Activated naive CD4-positive, alpha-beta T cell treated with anti-CD3 and anti-CD28 coated beads, Interleukin-2, amount 50 U/mL, for 16 hours (primary cell): ENCODE measurements at regions not wholly inside any gene's neighbourhood (a gene's known extent, or its start where the extent isn't known, plus 50 kb on each side); places are given as distances from the start of the nearest gene placed in this dataset.

Source experiments
- DNase-seq: peaks from one replicate; pipeline ENCODE4 v3.0.0-alpha.2; 2020

GRCh38 chr4:8773124-8773931 is 98.3 kb downstream of the HMX1 start:
- DNase-seq: peak; percentile 5

GRCh38 chr4:8772499-8773123 is 99.0 kb downstream of the HMX1 start:
- peak; percentile 2 for DNase-seq

DNA sequence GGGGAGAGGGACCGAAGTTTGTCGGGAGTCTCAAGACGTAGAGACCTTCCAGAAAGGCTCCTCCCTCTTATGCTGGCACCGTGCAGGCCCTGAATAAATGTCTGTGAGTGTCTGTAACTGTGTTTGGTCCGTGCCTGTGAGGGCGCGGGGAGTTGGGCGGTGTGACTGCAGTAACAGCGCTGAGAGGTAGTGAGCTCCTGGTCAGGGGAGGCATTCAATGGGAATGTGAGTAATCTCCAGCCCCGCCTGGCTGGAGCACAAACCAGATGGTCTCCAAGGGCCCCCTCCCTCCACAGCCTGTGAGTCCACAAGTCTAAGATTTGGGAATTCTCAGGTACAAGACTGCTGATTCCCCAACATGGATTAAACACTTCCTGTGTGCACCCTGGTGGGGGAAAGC is 100.0 kb downstream of the HMX1 start:
- no peak for DNase-seq

- peak; percentile 7 for DNase-seq
Measured at GRCh38 chr4:8771258-8771590, 100.4 kb downstream of the HMX1 start.

- DNase-seq: no peak
Measured at GRCh38 chr4:8770518-8771257, 101.0 kb downstream of the HMX1 start.

- DNase-seq: peak; percentile 8
Measured at GRCh38 chr4:8769645-8770517, 101.8 kb downstream of the HMX1 start.

GRCh38 chr4:8768357-8768999 is 103.2 kb downstream of the HMX1 start:
- DNase-seq: peak; percentile 5

DNA sequence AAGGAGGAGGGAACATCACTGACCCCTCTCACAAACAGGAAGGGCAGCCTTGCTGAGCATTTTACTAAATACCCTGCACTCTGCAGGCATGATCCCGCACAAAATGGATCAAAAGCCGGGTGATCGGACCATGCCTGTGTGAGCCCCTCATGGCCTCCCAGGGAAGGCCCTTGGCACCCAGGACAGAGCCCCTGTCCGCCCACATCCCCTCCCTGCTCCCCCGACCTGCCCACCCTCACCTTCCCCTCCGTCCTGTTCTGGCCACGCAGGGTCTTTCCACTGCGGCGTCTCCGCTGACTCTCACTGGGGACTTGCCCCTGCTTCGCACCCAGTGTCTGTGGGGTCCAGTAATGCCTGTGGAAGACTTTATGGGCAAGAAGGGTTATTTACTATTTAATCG is 105.0 kb downstream of the HMX1 start:
- DNase-seq: peak; percentile 5

DNA sequence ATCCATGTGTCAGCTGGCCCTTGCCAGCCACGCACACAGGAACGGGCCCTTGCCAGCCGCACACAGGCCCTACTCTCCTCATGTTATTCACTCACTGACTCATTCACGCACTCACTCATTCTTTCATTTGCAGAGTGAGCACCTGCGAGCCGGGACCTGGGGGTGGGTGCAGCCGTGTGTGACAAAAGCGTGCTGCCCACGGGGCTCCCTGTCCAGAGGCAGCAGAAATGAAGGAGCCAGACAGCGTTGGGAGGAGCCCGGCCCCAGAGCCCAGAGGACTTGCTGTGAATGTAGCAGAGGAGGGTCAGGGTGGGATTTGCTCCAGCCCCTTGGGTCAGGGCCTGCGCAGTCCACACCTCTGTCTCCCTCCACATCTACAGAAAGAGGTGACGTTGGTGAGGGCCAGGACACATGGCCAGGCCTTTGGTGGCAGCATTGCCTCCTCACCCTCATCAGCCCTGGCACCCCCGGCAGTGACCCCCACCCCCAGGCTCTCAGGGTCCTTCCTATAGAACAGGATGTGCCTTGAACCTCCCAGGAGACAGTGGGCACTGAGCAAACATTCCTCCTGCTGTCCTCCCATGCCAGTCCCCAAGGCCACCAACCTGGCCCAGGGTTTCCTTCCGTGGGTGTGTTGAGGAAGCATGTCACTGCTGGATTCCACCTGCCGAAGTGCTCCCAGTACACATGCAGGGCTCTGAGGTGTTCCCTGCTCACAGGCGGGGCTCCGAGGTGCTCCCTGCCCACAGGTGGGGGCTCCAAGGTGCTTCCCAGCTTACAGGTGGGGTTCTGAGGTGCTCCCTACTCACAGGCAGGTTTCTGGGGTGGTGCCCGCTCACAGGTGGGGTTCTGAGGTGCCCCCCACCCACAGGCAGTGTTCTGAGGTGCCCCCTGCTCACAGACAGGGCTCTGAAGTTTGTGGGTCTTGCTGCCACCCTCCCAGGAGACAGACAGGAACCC is 105.7 kb downstream of the HMX1 start:
- peak; percentile 5 for DNase-seq

- DNase-seq: peak; percentile 3
Measured at GRCh38 chr4:8765084-8765483, 106.6 kb downstream of the HMX1 start.

DNA sequence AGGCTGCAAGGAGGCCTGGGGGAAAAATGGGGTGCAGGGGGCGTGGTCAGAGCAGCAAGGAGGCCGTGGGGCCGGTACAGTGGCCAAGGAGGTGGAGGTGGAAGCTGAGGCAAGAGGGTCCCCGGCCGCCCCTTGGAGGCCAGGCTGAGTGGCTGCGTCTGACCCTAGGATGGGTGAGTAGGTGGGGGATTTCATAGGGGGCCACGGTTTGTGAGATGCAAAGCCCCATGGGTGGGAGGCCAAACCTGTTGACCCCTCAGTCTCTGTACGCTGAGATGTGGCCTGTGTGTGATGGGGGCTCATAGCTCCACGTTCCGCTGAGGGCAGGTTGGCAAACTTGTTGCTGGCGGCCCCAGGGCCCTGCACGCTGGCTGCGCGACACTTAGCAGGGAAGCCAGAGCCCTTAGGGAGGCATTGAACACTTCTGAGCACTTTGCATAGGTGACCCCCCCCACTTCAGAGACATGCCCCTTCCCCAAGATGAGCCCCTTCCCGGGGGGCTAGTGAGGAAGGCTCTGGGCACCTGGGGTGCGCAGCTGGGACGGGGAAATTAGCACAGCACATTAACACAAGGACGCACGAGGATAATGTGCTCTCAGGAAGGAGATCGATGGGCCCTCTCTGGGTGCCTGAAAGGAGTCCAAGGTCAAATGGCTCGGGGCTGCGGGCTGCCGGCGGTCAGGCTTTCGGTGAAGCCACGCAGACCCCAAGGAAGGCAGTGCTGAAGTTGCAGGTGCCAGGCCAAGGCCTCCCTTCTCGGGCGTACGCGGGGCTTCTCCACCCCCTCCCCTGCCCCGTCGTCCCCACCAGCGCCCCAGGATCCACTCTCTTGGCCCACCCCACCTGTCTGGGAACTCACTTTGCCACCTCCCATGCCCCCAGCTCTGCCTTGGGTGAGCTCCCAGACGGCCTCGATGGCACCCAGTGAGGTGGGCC is 107.4 kb downstream of the HMX1 start:
- DNase-seq: peak; percentile 3

DNA sequence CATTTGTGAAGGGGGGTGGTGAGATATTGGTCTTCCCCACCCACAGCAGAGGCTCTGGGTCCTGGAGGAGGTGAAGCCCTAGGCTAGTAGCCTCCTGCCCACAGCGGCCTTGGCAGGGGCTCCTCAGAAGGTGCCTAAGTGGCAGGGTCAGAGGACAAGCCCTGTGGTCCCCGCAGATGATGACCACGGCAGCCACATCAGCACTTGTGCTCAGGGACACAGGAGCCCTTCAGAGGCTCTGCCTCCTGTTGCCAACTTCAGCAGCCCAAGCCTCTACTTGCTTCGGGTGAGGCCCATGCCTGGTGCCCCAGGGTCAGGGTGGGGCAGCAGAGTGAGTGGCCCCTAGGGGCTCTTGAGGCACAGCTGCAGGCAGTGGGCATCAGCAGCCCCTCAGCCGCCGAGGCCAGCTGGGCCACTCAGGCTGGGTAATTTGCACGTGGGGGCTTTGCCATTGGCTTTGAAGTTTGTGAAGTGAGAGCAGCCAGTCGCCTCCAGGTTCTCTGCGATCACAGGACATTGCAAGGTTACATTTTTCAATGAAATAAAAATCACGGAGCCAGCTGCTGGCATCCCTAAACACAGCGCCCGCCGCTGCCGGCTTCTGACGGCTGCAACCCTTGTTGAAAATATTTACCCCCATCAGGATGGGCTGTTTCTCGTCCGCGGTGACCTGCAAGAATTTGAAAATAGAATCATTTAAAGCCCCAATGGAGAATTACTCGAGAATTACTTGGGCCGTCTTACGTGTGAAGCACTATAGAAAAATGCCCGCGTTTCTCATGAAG is 108.5 kb downstream of the HMX1 start:
- peak; percentile 5 for DNase-seq

GRCh38 chr4:8762356-8762755 is 109.3 kb downstream of the HMX1 start:
- peak; percentile 5 for DNase-seq

DNA sequence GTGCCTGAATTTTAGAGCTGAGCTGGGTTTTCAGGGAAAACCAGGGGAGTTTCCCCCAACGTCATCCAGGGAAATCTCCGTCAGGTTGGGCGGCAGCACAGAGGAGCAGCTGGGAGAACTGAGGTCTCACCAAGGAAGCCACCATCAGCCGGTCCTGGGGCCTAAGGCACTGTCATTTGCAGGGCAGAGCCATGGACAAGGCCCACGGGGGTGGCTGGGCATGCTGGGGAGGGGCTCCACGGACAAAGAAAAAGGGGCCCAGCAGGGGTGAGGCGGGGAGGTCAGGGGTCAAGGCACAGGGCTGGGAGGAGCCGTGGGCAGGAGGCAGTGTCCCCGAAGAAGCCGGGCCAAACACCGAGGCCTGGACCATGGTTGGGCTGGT is 109.8 kb downstream of the HMX1 start:
- DNase-seq: peak; percentile 3

DNA sequence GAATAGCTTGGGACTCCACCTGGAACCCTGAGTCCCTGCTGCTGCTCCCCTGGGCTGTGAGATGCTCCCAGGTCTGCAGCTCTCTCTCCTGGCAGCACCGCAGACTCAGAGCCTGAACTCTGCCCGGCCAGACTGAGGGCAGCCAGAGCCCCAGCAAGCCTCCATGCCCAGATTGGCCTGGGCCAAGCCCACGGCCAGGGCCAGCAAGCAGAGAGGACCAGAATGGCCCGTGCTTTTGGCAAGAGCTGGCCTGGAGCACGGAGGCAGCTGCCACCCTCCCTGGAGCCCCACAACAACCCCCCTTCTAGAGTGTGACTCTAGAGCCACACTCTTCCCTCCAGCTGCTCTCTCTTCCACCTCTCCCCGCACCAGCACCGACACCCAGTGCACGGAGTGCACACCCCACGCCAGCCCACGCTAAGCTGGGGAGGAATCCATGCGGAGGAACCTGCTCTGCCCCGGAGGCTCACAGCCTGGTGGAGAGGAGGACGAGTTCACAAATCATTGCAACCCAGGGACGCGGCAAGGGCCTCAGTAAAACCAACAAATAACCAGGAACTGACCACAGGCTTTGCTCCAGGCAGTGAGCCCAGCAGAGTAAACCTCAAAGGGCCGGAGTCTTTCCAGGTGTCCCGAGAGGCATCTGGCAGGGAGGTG is 110.3 kb downstream of the HMX1 start:
- peak; percentile 4 for DNase-seq

DNA sequence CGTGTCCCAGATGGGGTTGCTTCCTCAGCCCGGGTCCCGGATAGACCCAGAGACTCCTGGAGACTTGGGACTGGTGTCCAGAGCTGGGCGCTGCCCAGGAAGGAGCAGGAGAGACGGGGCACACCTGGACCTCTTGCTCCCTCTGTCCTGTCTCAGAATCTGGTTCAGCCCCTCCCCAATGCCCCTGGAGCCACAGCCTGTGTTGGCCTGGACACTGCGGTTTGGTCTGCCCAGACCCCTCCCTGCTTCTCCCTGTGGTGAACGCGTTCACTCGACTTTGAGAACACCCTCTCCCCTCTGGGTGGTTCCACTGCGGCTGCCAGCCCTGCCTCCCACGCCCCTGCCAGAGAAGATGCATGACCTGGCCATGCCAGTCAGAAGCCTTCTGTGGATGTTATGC is 111.1 kb downstream of the HMX1 start:
- peak; percentile 6 for DNase-seq

DNA sequence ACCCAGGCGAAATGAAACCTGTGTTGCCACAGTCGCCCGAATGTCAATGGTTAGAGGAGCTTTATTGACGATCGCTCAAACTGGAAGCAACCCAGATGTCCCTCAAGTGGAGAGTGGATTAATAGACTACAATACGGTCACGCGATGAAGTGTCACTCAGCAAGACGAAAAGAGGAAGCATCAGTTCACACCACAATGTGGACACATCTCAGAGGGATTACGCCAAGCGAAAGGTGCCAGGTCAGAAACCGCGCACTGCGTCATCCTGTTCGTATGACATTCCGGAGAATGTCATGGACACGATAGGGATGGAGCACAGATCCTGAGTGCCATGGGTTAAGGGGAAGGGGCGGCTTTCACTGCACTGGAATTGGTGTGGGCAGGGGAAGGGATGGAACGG is 111.7 kb downstream of the HMX1 start:
- no peak for DNase-seq

DNA sequence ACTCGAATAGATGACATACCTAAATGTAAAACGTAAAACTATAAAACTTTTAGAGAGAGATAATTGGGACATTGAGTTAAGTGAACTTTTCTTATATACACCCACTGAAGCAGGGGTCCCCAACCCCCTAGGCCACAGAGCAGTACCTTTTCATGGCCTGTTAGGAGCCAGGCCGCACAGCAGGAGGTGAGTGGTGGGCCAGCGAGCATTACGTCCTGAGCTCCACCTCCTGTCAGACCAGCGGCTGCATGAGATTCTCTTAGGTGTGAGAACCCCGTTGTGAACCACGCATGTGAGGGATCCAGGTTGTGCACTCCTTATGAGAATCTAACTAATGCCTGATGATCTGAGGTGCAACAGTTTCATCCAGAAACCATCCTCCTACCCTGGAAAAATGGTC is 114.8 kb downstream of the HMX1 start:
- DNase-seq: no peak
